ENCODE measurements at regions not wholly inside any gene's neighbourhood (a gene's known extent, or its start where the extent isn't known, plus 50 kb on each side); places are given as distances from the start of the nearest gene placed in this dataset.
"Not testable (repeated sequence)": the region's sequence is repeated elsewhere in the genome, so short reads cannot be mapped to it uniquely, and the experiment has no call there.

DNA sequence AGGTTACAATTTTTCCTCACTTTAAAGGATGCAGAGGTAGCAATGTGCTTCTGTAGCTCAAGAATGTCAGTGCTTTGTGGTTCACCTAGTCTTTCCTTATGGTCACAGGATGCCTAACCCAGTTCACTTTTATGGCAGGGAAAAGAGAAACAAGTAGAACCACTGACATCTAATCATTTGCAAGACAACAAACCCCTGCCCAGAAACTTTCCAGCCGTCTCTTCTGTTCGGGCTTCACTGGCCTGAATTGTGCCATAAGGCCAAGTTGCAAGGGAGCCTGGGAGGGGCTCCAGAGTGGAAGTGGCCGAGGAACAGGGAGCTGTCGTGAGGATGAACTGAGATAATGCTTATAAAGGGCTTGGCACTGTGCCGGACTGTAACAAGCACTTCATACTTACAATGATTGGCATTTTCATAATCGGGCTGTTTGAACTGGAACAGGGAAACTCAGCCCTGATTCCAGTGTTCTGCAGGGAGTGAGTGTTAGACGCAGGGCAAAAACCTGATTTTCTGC lies 212.6 kb downstream of the BCAS1 start:
- H3K9me3 ChIP-seq (ENCODE audit: severe bottlenecking): no peaks in the 10 kb centered on the region
- no peak overlapping the region for H3K27ac ChIP-seq
- no peaks in the 10 kb centered on the region for H3K27me3 ChIP-seq (ENCODE audit: insufficient read depth, low read depth, severe bottlenecking)
- peak; percentile 18 for DNase-seq
- no peaks in the 10 kb centered on the region for H3K36me3 ChIP-seq
- TF ChIP-seq, protein P1, sequence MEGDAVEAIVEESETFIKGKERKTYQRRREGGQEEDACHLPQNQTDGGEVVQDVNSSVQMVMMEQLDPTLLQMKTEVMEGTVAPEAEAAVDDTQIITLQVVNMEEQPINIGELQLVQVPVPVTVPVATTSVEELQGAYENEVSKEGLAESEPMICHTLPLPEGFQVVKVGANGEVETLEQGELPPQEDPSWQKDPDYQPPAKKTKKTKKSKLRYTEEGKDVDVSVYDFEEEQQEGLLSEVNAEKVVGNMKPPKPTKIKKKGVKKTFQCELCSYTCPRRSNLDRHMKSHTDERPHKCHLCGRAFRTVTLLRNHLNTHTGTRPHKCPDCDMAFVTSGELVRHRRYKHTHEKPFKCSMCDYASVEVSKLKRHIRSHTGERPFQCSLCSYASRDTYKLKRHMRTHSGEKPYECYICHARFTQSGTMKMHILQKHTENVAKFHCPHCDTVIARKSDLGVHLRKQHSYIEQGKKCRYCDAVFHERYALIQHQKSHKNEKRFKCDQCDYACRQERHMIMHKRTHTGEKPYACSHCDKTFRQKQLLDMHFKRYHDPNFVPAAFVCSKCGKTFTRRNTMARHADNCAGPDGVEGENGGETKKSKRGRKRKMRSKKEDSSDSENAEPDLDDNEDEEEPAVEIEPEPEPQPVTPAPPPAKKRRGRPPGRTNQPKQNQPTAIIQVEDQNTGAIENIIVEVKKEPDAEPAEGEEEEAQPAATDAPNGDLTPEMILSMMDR (IDR thresholded peaks at IDR 0.05; ENCODE audit: low read depth, low read length): no peak
- no peak overlapping the region for H3K4me3 ChIP-seq (ENCODE audit: low read depth, low read length)

DNA sequence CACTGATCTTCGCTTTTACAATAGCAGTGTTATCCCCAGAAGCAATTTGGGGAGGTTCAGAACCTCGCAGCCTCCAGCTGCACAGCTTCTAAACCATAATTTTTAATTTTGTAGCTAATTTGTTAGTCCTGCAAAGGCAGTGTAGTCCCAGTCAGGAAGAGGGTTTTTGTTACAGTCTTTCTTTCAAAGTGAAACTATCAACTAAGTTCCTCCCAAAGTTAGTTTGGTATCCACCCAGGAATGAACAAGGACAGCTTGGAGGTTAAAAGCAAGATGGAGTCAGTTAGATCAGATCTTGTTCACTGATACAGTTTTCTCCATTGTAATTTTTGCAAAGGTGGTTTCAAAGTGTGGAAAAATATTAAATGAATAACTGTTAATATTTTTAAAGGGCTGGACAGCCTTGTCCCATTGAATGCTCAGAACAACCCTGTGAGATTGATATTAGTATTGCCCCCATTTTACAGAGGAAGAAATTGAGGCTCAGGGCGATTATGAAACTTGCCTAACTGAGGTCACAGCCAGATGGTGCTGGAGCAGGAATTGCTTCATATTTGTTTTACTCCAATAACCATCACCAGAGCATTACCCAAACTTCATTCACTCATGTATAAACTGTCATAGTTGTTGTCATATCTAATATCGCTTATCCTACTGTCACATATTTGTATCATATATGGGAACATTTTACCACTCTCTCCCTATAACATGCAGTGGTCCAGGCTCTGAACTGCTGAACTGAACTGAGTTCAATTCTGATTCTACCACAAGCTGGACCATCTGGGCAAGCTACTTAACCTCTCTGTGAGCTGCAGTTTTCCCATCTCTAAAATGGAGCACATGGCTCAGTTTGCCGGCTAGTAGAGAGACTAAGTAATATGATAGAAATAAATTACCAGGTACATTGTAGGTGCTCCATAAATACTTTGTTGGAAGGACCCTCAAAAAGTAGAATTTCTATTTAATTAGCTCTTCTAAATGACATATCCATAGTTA lies 213.8 kb downstream of the BCAS1 start:
- H3K4me3 ChIP-seq (ENCODE audit: low read depth, low read length): no peak overlapping the region
- TF ChIP-seq, protein P1 (IDR thresholded peaks at IDR 0.05; ENCODE audit: low read depth, low read length): no peak

DNA sequence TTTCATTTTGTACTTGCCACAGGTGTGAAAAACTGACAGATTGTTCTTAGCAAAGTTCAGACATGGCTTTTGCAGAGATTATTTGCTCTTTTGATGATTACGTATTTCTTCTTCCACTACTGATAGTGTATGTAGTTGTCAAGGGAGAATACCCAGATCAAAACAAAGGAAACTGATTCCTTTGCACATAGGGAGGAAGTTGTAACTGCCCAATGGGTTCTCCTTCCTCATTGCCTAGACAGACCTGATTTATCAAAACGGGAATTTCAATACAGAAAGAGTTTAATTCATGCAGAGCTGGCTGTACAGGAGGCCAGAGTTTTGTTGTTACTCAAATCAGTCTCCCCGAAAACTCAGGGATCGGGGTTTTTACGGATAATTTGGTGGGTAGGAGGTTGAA lies 214.7 kb downstream of the BCAS1 start:
- TF ChIP-seq, protein P1 (IDR thresholded peaks at IDR 0.05; ENCODE audit: low read depth, low read length): no peak
- Histone ChIP-seq H3K4me3 (ENCODE audit: low read depth, low read length) (no peak overlapping the region), H3K9me3 (ENCODE audit: severe bottlenecking) (no peaks in the 10 kb centered on the region), H3K27me3 (ENCODE audit: insufficient read depth, low read depth, severe bottlenecking) (no peaks in the 10 kb centered on the region), H3K36me3 (no peaks in the 10 kb centered on the region), H3K27ac (no peak overlapping the region; the same call in 1 of the 2 replicates)
- DNase-seq: no peak

More for the DNA sequence above, 213.8 kb downstream of the BCAS1 start:
- DNase-seq: no peak
- Histone ChIP-seq H3K27ac (no peak overlapping the region), H3K9me3 (ENCODE audit: severe bottlenecking) (no peaks in the 10 kb centered on the region), H3K36me3 (no peaks in the 10 kb centered on the region), H3K27me3 (ENCODE audit: insufficient read depth, low read depth, severe bottlenecking) (no peaks in the 10 kb centered on the region)

DNA sequence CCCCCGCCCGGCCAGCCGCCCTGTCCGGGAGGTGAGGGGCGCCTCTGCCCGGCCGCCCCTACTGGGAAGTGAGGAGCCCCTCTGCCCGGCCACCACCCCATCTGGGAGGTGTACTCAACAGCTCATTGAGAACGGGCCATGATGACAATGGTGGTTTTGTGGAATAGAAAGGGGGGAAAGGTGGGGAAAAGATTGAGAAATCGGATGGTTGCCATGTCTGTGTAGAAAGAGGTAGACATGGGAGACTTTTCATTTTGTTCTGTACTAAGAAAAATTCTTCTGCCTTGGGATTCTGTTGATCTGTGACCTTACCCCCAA lies 215.8 kb downstream of the BCAS1 start:
- H3K27me3 ChIP-seq (ENCODE audit: insufficient read depth, low read depth, severe bottlenecking); H3K27ac ChIP-seq; H3K4me3 ChIP-seq (ENCODE audit: low read depth, low read length); H3K36me3 ChIP-seq; H3K9me3 ChIP-seq (ENCODE audit: severe bottlenecking); DNase-seq: not testable (repeated sequence)

DNA sequence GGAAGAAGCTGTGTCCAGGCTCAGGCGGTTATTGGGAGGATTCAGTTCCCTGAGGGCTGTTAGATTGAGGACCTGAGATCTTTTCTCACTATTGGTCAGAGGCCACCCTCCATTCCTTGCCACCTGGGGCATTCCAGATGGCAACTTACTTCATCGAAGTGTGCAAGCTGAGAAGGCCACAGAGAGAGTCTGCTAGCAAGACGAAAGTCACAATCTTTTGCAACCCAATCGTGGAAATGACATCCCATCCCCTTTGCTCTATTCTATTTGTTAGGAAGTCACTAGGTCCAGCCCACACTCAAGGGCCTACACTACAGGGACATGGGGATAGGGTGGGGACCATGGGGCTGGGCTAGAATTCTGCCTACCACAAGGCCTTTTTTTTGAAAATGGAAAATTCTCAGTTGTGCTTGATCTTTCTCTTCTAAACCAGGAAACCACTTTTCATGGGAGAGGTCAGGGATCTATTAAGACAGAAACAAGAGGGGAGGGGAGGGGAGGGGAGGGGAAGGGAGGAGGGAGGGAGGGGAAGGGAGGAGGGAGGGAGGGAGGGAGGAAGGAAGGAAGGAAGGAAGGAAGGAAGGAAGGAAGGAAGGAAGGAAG lies 217.2 kb downstream of the BCAS1 start:
- TF ChIP-seq, protein P1 (IDR thresholded peaks at IDR 0.05; ENCODE audit: low read depth, low read length): no peak
- H3K9me3 ChIP-seq (ENCODE audit: severe bottlenecking): no peaks in the 10 kb centered on the region
- H3K27me3 ChIP-seq (ENCODE audit: insufficient read depth, low read depth, severe bottlenecking): no peaks in the 10 kb centered on the region
- DNase-seq: no peak
- H3K4me3 ChIP-seq (ENCODE audit: low read depth, low read length): no peak overlapping the region
- no peak overlapping the region for H3K27ac ChIP-seq
- no peaks in the 10 kb centered on the region for H3K36me3 ChIP-seq

DNA sequence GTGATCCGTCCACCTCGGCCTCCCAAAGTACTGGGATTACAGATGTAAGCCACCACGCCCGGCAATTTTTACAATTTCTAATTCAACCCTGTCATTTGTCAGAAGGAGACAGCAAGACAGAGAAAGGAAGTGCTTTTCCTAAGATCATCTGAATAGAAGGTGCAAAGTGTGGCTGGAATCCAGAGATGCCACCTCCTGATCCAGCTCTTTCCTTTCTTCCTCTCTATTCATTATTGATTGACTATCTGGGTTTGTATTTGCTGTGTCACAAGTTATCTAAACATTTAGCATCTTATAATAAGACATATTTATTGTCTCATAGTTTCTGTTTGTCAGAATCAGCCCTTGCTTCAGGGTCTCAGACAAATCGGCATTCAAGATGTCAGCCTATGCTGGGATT lies 217.7 kb downstream of the BCAS1 start:
- no peaks in the 10 kb centered on the region for H3K27me3 ChIP-seq (ENCODE audit: insufficient read depth, low read depth, severe bottlenecking)
- no peak overlapping the region for H3K4me3 ChIP-seq (ENCODE audit: low read depth, low read length)
- H3K9me3 ChIP-seq (ENCODE audit: severe bottlenecking): no peaks in the 10 kb centered on the region
- TF ChIP-seq, protein P1 (IDR thresholded peaks at IDR 0.05; ENCODE audit: low read depth, low read length): no peak
- H3K36me3 ChIP-seq: no peaks in the 10 kb centered on the region
- no peak overlapping the region for H3K27ac ChIP-seq
- DNase-seq: no peak
